T47D (cell line): ENCODE measurements at regions not wholly inside any gene's neighbourhood (a gene's known extent, or its start where the extent isn't known, plus 50 kb on each side); places are given as distances from the start of the nearest gene placed in this dataset.

Source experiments
- DNase-seq, 2 experiments: peaks; one replicate each; pipeline versions ENCODE4 v3.0.0 to v3.0.0-alpha.2; 2011 to 2012; ENCODE audit warnings: low read depth in 1 of 2, low spot score in 1 of 2
- JUND ChIP-seq: IDR thresholded peaks from 2 replicates; pipeline ENCODE4 v1.6.1; 2012; ENCODE audit warnings: low read depth
- in situ Hi-C: cut with HindIII; loops from 2 replicates; pipeline ENCODE4 v1.10.0; 2016; ENCODE audit warnings: low sequenced_read_pairs, low pct_unique_long_range_greater_than_20kb

- DNase-seq = no peak
Measured at GRCh38 chr19:27929399-27929798, 1283.6 kb downstream of the UQCRFS1 start.

GRCh38 chr19:27925202-27925601, 1287.7 kb downstream of the UQCRFS1 start:
- in situ Hi-C loops = no loop called here
- TF ChIP-seq JUND = no peak
- no peak for DNase-seq

More at GRCh38 chr19:27929399-27929798, 1283.6 kb downstream of the UQCRFS1 start:
- no peak for TF ChIP-seq JUND
- in situ Hi-C loops = no loop called here

GRCh38 chr19:27922970-27923369, 1290.0 kb downstream of the UQCRFS1 start:
- no peak for DNase-seq
- in situ Hi-C loops = no loop called here
- no peak for TF ChIP-seq JUND

GRCh38 chr19:27920774-27921173, 1292.2 kb downstream of the UQCRFS1 start:
- no peak for TF ChIP-seq JUND
- in situ Hi-C loops = no loop called here
- no peak for DNase-seq

GRCh38 chr19:27918818-27919217, 1294.1 kb downstream of the UQCRFS1 start:
- no peak for TF ChIP-seq JUND
- in situ Hi-C loops = no loop called here
- DNase-seq = no peak

GRCh38 chr19:27911122-27911898, 1301.6 kb downstream of the UQCRFS1 start:
- in situ Hi-C loops = no loop called here
- TF ChIP-seq JUND = no peak
- DNase-seq = no peak

- no peak for DNase-seq
- TF ChIP-seq JUND = no peak
- in situ Hi-C loops = no loop called here
Measured at GRCh38 chr19:27909861-27910260, 1303.1 kb downstream of the UQCRFS1 start.

GRCh38 chr19:27909185-27909840, 1303.6 kb downstream of the UQCRFS1 start:
- no peak for TF ChIP-seq JUND
- no peak for DNase-seq
- in situ Hi-C loops = no loop called here

GRCh38 chr19:27906081-27906480, 1306.9 kb downstream of the UQCRFS1 start:
- no peak for DNase-seq
- in situ Hi-C loops = no loop called here
- no peak for TF ChIP-seq JUND

- in situ Hi-C loops = no loop called here
- DNase-seq = no peak
- no peak for TF ChIP-seq JUND
Measured at GRCh38 chr19:27905074-27905473, 1307.9 kb downstream of the UQCRFS1 start.

- in situ Hi-C loops = no loop called here
- no peak for DNase-seq
- no peak for TF ChIP-seq JUND
Measured at GRCh38 chr19:27901078-27901477, 1311.9 kb downstream of the UQCRFS1 start.

GRCh38 chr19:27896091-27896490, 1316.9 kb downstream of the UQCRFS1 start:
- TF ChIP-seq JUND = no peak
- in situ Hi-C loops = no loop called here
- no peak for DNase-seq
